ENCODE measurements at regions not wholly inside any gene's neighbourhood (a gene's known extent, or its start where the extent isn't known, plus 50 kb on each side); places are given as distances from the start of the nearest gene placed in this dataset.

GRCh38 chr2:175446201-175446600 is 264.7 kb upstream of the ATP5MC3 start:
- no peaks in the 10 kb centered on the region for H3K4me1 ChIP-seq (ENCODE audit: control insufficient read depth, extremely low read depth, insufficient read depth, low read length)
- DNase-seq (ENCODE audit: low read depth, low spot score) (no peak), FAIRE-seq (no peak)
- H3K36me3 ChIP-seq (ENCODE audit: control insufficient read depth in 2 of 2, extremely low read depth in 1 of 2, insufficient read depth in 2 of 2, low read length in 2 of 2): no peaks in the 10 kb centered on the region
- BruUV-seq (replicated peaks): no TSS peak
- H3K79me2 ChIP-seq (ENCODE audit: control insufficient read depth, insufficient read depth, low read length): no peaks in the 10 kb centered on the region
- no peaks in the 10 kb centered on the region for H3K27me3 ChIP-seq (ENCODE audit: control insufficient read depth in 2 of 2, insufficient read depth in 2 of 2, low read length in 2 of 2)
- H3K9me3 ChIP-seq (replicated peaks; ENCODE audit: control insufficient read depth, insufficient read depth, low read length): no peaks in the 10 kb centered on the region
- TF ChIP-seq MYC (IDR thresholded peaks at IDR 0.05; ENCODE audit: low read depth, low read length) (no peak), POLR2A (IDR thresholded peaks at IDR 0.05; ENCODE audit: low read depth, low read length) (no peak), FOS (IDR thresholded peaks at IDR 0.05; ENCODE audit: borderline replicate concordance, insufficient read depth, low read length) (no peak), CTCF (IDR thresholded peaks at IDR 0.05; ENCODE audit: extremely low read depth in 1 of 2, insufficient read depth in 1 of 2, low read depth in 1 of 2, low read length in 2 of 2) (no peak), EZH2 (IDR thresholded peaks at IDR 0.05; ENCODE audit: borderline replicate concordance, low read depth, low read length, severe bottlenecking) (no peak), MAX (IDR thresholded peaks at IDR 0.05; ENCODE audit: insufficient read depth, insufficient read length) (no peak), JUN (IDR thresholded peaks at IDR 0.05; ENCODE audit: borderline replicate concordance, insufficient read depth, insufficient read length, low read depth) (no peak), GATA2 (IDR thresholded peaks at IDR 0.05; ENCODE audit: insufficient read depth, insufficient read length, low read depth, low read length) (no peak), POLR2AphosphoS5 (IDR thresholded peaks at IDR 0.05; ENCODE audit: insufficient read depth, low read depth, low read length) (no peak)
- CTCF ChIA-PET: no interaction called here
- H3K4me3 ChIP-seq (replicated peaks in 1 of 3; ENCODE audit: insufficient read depth in 1 of 3, low read depth in 1 of 3, low read length in 3 of 3): no peak overlapping the region
- dilution Hi-C loops (cut with MboI; ENCODE audit: extremely low pct_ligation_motif_present, low sequenced_read_pairs) (no loop called here), intact Hi-C loops (cut with micrococcal nuclease) (no loop called here)
- no peak overlapping the region for H3K27ac ChIP-seq (ENCODE audit: insufficient read depth, low read depth, low read length)
- POLR2A ChIA-PET: no interaction called here
- H2AFZ ChIP-seq (ENCODE audit: low read depth, low read length): no peak overlapping the region
- H3K4me2 ChIP-seq (ENCODE audit: insufficient read depth, low read length): no peak overlapping the region
- no peaks in the 10 kb centered on the region for H4K20me1 ChIP-seq (replicated peaks; ENCODE audit: control insufficient read depth, extremely low read depth, insufficient read depth, low read length)
- H3K9ac ChIP-seq (replicated peaks; ENCODE audit: extremely low read depth, insufficient read depth, low read length): no peak overlapping the region
- no peaks in the 10 kb centered on the region for H3K9me1 ChIP-seq (replicated peaks; ENCODE audit: control insufficient read depth, extremely low read depth, insufficient read depth, low read length)

Measured in endothelial cell of umbilical vein (primary cell).